ENCODE measurements at regions not wholly inside any gene's neighbourhood (a gene's known extent, or its start where the extent isn't known, plus 50 kb on each side); places are given as distances from the start of the nearest gene placed in this dataset.
A peak's percentile ranks its signal among the peaks of the same experiment; 100 is the strongest.

DNA sequence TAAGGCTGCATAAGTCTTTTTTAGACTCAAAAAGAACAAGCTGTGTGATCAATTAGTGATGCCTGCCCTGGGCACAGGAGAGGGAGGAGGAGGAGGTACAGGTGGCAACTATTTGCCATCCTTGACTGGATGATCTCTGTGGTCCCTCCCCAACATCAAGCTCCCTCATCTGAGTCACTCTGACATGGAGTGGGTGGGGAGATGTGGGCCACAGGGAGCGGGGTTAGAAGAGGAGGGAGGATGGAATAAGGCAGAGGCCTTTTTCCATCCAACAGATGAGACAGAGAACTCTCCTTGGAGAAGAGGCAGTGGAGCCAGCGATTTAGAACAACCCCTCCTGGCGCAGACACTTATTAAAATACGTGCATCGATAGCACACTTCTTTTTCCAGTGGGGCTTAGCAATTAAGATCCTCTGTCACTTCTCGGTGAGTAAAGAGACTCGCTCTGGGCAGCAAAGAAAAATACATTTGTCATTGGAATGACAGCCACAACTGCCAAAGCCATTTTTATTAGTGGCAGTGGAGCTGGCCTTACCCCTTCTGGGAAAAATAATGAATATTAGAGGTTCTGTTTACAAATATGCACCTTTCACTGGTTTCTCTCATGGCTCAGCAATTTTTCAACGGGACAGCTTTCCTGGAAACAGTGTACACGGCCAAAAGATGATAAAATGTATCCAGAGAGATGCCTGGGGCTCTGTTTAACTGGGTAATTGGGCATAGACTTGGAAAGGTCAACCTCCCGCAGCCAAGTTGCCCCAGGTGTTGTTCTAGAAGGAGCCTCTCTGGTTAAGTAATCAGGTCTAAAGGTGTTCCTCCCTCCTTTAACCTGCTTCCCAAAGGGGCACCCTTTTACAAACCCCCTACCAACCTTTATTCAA lies 238.4 kb upstream of the CXCR4 start:
- peaks cover under 1% of the 10 kb centered on the region for H3K9me3 Mint-ChIP-seq
- no peak overlapping the region for H3K27ac Mint-ChIP-seq
- H3K4me3 Mint-ChIP-seq: no peak overlapping the region
- peaks cover 18% of the 10 kb centered on the region for H3K4me1 Mint-ChIP-seq (ENCODE audit: low read depth)
- H3K36me3 Mint-ChIP-seq (ENCODE audit: low read depth): no peaks in the 10 kb centered on the region
- no peak for DNase-seq (ENCODE audit: low spot score)
- no peaks in the 10 kb centered on the region for H3K27me3 Mint-ChIP-seq (ENCODE audit: low read depth)

DNA sequence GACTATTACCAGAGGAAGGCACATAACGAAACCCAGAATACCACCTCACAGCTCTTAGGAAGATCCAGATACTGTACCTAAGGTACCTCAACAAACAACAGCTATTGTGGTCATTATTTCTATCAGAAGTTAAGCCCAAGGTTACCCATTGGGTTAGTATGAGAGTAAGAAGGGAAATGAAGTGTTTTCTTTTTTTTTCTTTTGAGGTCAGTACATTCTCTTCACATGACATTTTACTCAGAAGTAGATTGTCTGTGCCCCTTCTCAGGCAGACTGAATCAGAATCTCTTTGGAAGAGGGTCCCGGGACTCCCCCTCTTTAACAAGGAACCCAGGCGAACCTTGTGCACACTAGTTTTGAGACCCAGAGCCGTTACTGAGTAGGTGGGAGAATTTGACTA lies 233.7 kb upstream of the CXCR4 start:
- DNase-seq (ENCODE audit: low spot score): no peak
- Mint-ChIP-seq H3K4me3 (no peak overlapping the region), H3K4me1 (ENCODE audit: low read depth) (peaks cover 2% of the 10 kb centered on the region), H3K27ac (no peak overlapping the region), H3K9me3 (peaks cover 12% of the 10 kb centered on the region), H3K27me3 (ENCODE audit: low read depth) (no peaks in the 10 kb centered on the region), H3K36me3 (ENCODE audit: low read depth) (no peaks in the 10 kb centered on the region)

DNA sequence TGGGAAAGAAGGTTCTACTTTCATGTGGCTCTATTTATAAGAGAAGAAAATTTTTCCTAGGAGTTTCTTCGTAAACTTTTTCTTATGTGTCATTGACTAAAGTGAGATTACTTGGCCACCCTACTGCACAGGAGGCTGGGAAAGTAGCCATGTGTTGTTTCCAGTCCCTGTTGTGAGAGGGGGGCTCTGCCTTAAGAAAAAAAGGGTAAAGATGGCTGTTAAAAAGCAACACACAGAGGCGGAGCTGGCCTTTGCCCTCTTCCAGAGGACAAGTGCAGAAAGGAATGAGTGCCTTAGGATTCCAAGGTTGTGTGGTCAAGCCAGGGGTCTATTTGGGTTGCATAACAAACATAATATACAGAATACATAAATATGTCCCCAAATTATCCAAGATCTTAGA lies 230.0 kb upstream of the CXCR4 start:
- H3K9me3 Mint-ChIP-seq: peaks cover 12% of the 10 kb centered on the region
- no peak overlapping the region for H3K4me3 Mint-ChIP-seq
- peak; percentile 1 for DNase-seq (ENCODE audit: low spot score)
- no peak overlapping the region for H3K27ac Mint-ChIP-seq
- no peaks in the 10 kb centered on the region for H3K36me3 Mint-ChIP-seq (ENCODE audit: low read depth)
- peaks cover 2% of the 10 kb centered on the region for H3K4me1 Mint-ChIP-seq (ENCODE audit: low read depth)
- no peaks in the 10 kb centered on the region for H3K27me3 Mint-ChIP-seq (ENCODE audit: low read depth)

DNA sequence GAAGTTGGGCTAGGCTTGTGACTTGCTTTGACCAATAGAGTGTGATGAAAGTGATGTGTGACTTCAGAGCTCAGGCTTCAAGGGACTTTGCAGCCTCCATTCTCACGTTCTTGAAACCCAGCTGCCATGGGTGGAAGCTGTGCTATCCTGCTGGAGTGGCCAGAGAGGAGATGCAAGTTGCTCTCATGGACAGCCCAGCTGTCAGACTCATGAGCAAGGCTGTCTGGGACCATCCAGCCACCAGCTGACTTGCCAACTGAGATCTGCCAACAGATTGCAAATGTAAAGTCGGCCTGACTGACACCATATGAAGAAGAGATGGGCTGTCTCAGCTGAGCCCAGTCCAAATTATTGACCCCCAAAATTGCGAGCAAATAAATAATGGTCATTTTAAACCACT lies 226.4 kb upstream of the CXCR4 start:
- H3K9me3 Mint-ChIP-seq: peaks cover 4% of the 10 kb centered on the region
- H3K36me3 Mint-ChIP-seq (ENCODE audit: low read depth): no peaks in the 10 kb centered on the region
- peak; percentile 3 for DNase-seq (ENCODE audit: low spot score)
- no peaks in the 10 kb centered on the region for H3K27me3 Mint-ChIP-seq (ENCODE audit: low read depth)
- no peak overlapping the region for H3K4me3 Mint-ChIP-seq
- H3K27ac Mint-ChIP-seq: no peak overlapping the region
- no peaks in the 10 kb centered on the region for H3K4me1 Mint-ChIP-seq (ENCODE audit: low read depth)

DNA sequence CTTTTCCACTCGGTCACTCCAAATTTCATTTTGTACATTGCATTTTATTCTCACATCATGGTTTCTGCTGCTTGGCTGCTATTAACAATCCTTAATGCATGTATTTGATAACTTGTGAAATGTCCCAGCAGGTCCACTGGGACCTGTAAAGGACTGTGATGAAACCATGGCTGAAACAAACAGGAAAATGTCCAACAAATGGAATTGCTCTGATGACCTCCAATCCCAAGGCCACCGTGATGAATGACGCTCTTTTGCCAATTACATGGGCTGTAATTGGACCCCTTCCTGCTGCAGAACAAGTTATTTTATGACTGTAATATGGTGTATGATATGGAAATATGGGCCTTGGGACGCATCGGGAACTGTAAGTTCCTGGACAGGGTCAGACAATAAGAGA lies 224.2 kb upstream of the CXCR4 start:
- H3K4me1 Mint-ChIP-seq (ENCODE audit: low read depth): no peaks in the 10 kb centered on the region
- no peaks in the 10 kb centered on the region for H3K27me3 Mint-ChIP-seq (ENCODE audit: low read depth)
- H3K27ac Mint-ChIP-seq: no peak overlapping the region
- H3K4me3 Mint-ChIP-seq: no peak overlapping the region
- peaks cover 14% of the 10 kb centered on the region for H3K9me3 Mint-ChIP-seq
- H3K36me3 Mint-ChIP-seq (ENCODE audit: low read depth): no peaks in the 10 kb centered on the region
- DNase-seq (ENCODE audit: low spot score): no peak

DNA sequence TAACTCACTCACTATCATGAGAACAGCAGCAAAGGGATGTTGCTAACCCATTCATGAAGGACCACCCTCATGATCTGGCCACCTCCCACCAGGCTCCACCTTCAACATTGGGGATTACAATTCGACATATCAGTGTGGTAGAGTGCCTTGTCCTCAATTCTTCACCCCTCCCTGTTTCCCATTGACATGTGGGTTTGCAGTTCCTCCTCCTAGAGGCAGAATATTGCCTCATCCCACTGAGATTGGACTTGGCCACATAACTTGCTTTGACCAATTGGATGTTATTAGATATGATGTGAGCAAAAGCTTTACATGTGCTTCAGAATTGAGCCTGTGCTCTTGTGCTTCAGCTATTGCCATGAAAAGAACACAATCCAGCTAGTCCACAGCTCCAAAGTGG lies 217.0 kb upstream of the CXCR4 start:
- Mint-ChIP-seq H3K27ac (no peak overlapping the region), H3K36me3 (ENCODE audit: low read depth) (no peaks in the 10 kb centered on the region), H3K9me3 (peaks cover 17% of the 10 kb centered on the region), H3K4me1 (ENCODE audit: low read depth) (no peaks in the 10 kb centered on the region), H3K4me3 (no peak overlapping the region), H3K27me3 (ENCODE audit: low read depth) (no peaks in the 10 kb centered on the region)
- DNase-seq (ENCODE audit: low spot score): no peak

DNA sequence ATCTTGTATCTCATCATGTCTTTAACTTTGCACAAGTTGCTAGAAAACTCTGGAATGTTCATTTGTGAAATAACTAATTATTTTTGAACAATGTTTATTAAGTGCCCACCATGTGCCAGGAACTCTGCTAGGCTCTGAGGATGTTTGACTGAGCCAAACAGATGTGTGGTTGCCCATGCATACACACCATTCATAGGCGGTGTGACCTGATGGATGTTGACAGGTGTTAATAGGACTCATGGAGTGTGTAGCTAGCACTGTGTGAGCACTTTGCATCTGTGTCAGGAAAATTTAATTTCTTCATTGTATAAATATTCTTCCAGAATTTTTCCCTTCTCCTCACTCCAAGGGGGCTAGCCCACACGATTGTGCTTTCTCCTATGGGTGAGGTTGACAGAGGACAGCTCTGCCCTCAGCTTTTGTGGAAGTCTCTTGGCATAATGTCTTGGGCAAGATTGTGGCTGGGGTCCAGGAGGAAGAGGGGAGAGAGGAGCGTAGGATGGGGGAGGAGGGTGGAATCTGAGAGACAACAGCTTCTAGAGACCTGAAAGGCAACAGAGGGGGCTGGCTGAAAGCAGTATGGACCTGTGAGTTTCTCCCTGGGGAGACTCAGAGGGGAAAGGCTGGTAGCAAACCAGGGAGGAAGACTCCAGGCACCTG lies 214.6 kb upstream of the CXCR4 start:
- Mint-ChIP-seq H3K36me3 (ENCODE audit: low read depth) (no peaks in the 10 kb centered on the region), H3K27me3 (ENCODE audit: low read depth) (no peaks in the 10 kb centered on the region), H3K4me1 (ENCODE audit: low read depth) (peaks cover 13% of the 10 kb centered on the region), H3K27ac (no peak overlapping the region), H3K9me3 (peaks cover 3% of the 10 kb centered on the region), H3K4me3 (no peak overlapping the region)
- no peak for DNase-seq (ENCODE audit: low spot score)

DNA sequence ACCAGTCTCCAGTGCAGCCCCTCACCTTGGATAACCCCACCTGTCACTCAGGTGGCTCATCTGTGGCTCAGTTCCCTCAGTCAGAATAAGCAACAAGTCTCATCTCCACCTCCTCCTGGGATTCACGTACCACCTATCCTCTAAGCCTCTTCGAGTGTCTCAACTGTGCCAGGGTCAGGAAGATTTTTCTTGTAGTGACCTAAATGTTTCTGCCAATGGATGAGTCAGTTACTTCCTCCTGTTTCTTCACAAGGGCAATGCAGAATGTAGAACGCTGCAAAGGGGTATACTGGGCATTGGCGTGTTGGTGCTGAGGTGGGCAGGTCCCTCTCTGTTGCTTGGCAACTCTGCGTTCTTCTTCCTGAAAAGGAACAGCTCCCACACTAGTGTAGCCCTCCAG lies 213.3 kb upstream of the CXCR4 start:
- no peak for DNase-seq (ENCODE audit: low spot score)
- H3K27me3 Mint-ChIP-seq (ENCODE audit: low read depth): no peaks in the 10 kb centered on the region
- no peaks in the 10 kb centered on the region for H3K36me3 Mint-ChIP-seq (ENCODE audit: low read depth)
- no peak overlapping the region for H3K27ac Mint-ChIP-seq
- peaks cover 23% of the 10 kb centered on the region for H3K4me1 Mint-ChIP-seq (ENCODE audit: low read depth)
- peaks cover 3% of the 10 kb centered on the region for H3K9me3 Mint-ChIP-seq
- H3K4me3 Mint-ChIP-seq: no peak overlapping the region

DNA sequence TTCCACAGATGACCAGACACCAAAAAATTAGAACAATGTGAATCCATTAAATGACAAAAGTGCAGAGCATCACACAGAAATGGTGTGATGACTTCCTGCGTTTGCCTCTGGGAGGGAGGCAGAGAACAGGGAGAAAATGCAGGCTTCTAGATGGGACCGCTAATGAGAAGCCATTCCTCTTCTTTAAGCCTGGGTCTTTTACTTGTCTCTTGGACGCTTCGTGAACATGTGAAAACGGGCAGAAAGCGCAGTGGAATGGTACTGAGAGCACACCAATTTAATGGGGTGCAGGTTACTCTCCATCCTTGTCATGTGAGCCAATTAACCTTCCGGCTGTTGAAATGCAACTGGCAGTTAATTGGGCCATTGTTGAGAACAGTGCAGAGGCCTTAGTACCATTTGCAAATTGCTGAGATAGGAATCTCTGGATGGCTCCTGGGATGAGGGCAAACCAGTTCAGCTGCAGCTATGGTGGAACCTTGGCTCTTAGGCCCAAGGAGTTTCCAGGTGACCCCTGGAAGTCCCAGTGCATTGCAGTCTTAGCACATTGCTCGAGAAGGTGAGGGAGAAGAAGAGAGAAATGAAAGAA lies 210.4 kb upstream of the CXCR4 start:
- Mint-ChIP-seq H3K27ac (peak overlapping the region; percentile 98), H3K27me3 (ENCODE audit: low read depth) (no peaks in the 10 kb centered on the region), H3K4me3 (peak overlapping the region; percentile 82), H3K4me1 (ENCODE audit: low read depth) (peaks cover 45% of the 10 kb centered on the region), H3K9me3 (peaks cover 4% of the 10 kb centered on the region), H3K36me3 (ENCODE audit: low read depth) (no peaks in the 10 kb centered on the region)
- no peak for DNase-seq (ENCODE audit: low spot score)

DNA sequence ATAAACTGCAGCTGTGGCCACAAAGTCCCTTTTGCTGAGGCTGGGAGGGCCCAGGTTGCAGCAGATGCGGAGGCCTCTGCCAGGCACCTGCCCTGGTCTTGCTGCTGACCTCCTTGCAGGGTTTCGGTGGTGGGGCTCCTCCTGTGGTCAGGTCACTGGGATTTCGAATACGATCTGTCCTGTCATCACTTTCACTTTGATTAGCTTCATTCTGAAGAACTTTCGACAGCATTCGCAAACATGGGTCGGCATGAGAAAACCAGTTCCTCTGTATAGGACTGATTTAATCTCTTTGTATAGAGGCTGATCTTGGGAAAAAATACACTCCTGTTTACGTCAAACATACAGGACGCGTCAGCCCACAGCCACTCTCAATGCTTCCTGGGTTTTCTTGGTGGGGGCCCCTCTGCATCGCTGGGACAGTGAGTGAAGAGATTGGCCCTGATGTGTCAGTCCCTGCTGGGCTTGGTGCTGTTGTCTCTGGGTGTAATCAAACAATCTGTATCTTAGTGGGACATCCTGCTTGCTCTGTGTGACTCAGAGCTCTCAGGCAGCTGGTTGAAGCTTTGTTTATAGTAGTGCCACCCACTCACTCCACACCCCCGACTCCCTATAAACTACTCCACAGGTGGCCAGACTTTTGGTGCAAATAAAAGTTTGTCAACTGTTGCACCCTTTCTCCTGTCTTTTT lies 209.4 kb upstream of the CXCR4 start:
- Mint-ChIP-seq H3K27me3 (ENCODE audit: low read depth) (no peaks in the 10 kb centered on the region), H3K4me1 (ENCODE audit: low read depth) (peaks cover 55% of the 10 kb centered on the region), H3K27ac (peak overlapping the region; percentile 98), H3K4me3 (peak overlapping the region; percentile 82), H3K9me3 (peaks cover 4% of the 10 kb centered on the region), H3K36me3 (ENCODE audit: low read depth) (no peaks in the 10 kb centered on the region)
- peak; percentile 92 for DNase-seq (ENCODE audit: low spot score)

DNA sequence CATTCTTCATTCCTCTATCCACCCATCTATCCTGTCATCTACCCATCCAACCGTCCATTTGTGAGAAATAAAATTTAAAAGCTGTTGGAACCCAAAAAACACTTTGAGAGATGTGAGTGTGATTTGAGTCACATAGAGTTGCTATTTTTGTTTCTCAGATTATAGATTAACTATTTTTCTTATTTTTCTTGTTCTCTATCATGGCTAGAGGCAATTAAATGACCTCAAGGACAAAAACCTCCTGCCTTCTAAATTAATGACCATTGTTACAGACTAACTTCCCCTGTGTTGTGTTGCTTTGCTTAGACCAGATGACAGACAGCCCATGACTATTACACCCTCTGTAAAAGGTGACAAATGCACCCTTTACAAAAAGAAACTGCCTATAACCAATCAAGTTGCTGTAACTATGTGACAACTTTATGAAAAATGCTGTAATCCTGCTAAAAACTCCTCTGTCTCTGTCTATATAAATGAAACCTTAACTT lies 207.9 kb upstream of the CXCR4 start:
- no peak for DNase-seq (ENCODE audit: low spot score)
- Mint-ChIP-seq H3K36me3 (ENCODE audit: low read depth) (no peaks in the 10 kb centered on the region), H3K27ac (peak overlapping the region; percentile 42), H3K27me3 (ENCODE audit: low read depth) (no peaks in the 10 kb centered on the region), H3K4me1 (ENCODE audit: low read depth) (peaks cover 59% of the 10 kb centered on the region), H3K4me3 (peak overlapping the region; percentile 1), H3K9me3 (peaks cover 4% of the 10 kb centered on the region)

DNA sequence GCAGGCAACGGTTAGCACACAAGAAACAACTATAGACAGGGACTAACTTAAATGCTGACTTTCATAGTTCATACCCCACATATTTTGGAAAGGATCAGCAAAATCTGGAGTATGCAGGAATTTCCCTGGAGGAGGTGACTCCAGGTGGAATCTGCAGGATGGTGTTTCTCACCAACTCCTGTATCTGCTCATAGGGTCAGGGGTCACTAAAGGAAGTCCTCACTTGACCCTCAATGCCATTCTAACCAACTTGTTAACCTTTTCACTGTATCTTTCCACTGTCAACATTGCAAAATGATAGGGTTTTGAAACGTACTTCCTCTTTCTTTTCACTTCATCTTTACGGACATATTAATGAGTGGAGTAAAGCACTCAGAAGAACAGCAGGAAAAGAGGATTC lies 207.0 kb upstream of the CXCR4 start:
- Mint-ChIP-seq H3K4me1 (ENCODE audit: low read depth) (peaks cover 65% of the 10 kb centered on the region), H3K27me3 (ENCODE audit: low read depth) (no peaks in the 10 kb centered on the region), H3K36me3 (ENCODE audit: low read depth) (no peaks in the 10 kb centered on the region), H3K27ac (peak overlapping the region; percentile 79), H3K9me3 (peaks cover 4% of the 10 kb centered on the region), H3K4me3 (peak overlapping the region; percentile 47)
- DNase-seq (ENCODE audit: low spot score): no peak

DNA sequence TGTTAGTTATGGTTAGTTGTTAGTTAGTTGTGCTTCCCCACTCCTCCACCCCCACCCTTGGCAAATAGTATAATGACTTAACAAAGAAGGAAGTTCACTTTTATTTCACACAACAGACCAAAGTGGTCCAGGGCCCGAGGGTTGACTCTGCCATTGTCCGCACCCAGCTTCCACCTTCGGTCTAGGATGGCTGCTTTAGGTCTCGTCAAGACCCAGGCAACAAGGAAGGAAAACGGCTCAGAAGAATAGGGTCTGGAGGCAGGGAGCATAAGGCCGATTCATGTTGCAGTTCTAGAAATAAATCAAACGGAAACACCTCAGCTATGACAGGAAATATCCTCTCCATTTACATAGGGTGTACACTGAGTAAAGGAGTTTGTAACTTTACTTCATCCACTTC lies 206.0 kb upstream of the CXCR4 start:
- no peaks in the 10 kb centered on the region for H3K27me3 Mint-ChIP-seq (ENCODE audit: low read depth)
- H3K4me1 Mint-ChIP-seq (ENCODE audit: low read depth): peaks cover 74% of the 10 kb centered on the region
- DNase-seq (ENCODE audit: low spot score): no peak
- peak overlapping the region; percentile 79 for H3K27ac Mint-ChIP-seq
- peak overlapping the region; percentile 47 for H3K4me3 Mint-ChIP-seq
- peaks cover 4% of the 10 kb centered on the region for H3K9me3 Mint-ChIP-seq
- no peaks in the 10 kb centered on the region for H3K36me3 Mint-ChIP-seq (ENCODE audit: low read depth)

DNA sequence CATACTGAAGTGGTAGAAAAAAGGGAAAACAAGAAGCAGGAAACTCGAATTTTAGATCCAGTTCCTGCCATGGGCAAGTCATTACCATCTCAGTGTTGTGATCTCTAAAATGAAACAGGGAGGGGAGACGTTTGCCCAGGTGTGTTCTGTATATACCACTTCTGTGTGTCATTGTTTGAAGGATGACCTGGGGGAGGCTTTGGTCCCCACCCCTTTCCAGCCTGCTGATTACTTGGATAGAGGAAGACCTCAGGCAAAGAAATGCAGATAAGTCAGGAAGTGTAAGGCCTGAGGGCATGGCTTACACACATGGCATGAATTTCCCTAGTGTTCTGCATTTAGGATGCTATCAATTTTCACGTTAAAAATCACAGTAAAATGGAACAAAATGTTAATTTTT lies 205.2 kb upstream of the CXCR4 start:
- H3K9me3 Mint-ChIP-seq: peaks cover 4% of the 10 kb centered on the region
- H3K36me3 Mint-ChIP-seq (ENCODE audit: low read depth): no peaks in the 10 kb centered on the region
- H3K27me3 Mint-ChIP-seq (ENCODE audit: low read depth): no peaks in the 10 kb centered on the region
- H3K27ac Mint-ChIP-seq: no peak overlapping the region
- H3K4me1 Mint-ChIP-seq (ENCODE audit: low read depth): peaks cover 70% of the 10 kb centered on the region
- H3K4me3 Mint-ChIP-seq: no peak overlapping the region
- no peak for DNase-seq (ENCODE audit: low spot score)
